ENCODE measurements at regions not wholly inside any gene's neighbourhood (a gene's known extent, or its start where the extent isn't known, plus 50 kb on each side); places are given as distances from the start of the nearest gene placed in this dataset.
"Not testable (repeated sequence)": the region's sequence is repeated elsewhere in the genome, so short reads cannot be mapped to it uniquely, and the experiment has no call there.

GRCh38 chr1:117708323-117709248 lies 102.7 kb downstream of the TENT5C start:
- Histone ChIP-seq H3K4me3 (ENCODE audit: low read length in 2 of 2) (no peak overlapping the region), H3K27me3 (ENCODE audit: control insufficient read depth in 1 of 2, insufficient read depth in 2 of 2, low read length in 2 of 2) (peaks cover 0 to 2% of the 10 kb centered on the region in 2 donors), H3K4me1 (ENCODE audit: control insufficient read depth, insufficient read depth, low read length) (peaks cover 2% of the 10 kb centered on the region), H3K9ac (ENCODE audit: low read length in 2 of 2) (no peak overlapping the region), H3K9me3 (ENCODE audit: control insufficient read depth in 2 of 2, low read length in 2 of 2) (no peaks in the 10 kb centered on the region), H3K27ac (ENCODE audit: low read length) (no peak overlapping the region), H3K36me3 (ENCODE audit: control insufficient read depth in 2 of 2, insufficient read depth in 2 of 2, low read length in 2 of 2) (no peaks in the 10 kb centered on the region)

GRCh38 chr1:117709249-117709691 lies 103.4 kb downstream of the TENT5C start:
- no peak overlapping the region for H3K4me3 ChIP-seq (ENCODE audit: low read length in 2 of 2)
- no peak overlapping the region for H3K9ac ChIP-seq (ENCODE audit: low read length in 2 of 2)
- H3K4me1 ChIP-seq (ENCODE audit: control insufficient read depth, insufficient read depth, low read length) = peaks cover 2% of the 10 kb centered on the region
- H3K36me3 ChIP-seq (ENCODE audit: control insufficient read depth in 2 of 2, insufficient read depth in 2 of 2, low read length in 2 of 2) = no peaks in the 10 kb centered on the region
- no peak overlapping the region for H3K27ac ChIP-seq (ENCODE audit: low read length)
- no peaks in the 10 kb centered on the region for H3K9me3 ChIP-seq (ENCODE audit: control insufficient read depth in 2 of 2, low read length in 2 of 2)
- H3K27me3 ChIP-seq (ENCODE audit: control insufficient read depth in 1 of 2, insufficient read depth in 2 of 2, low read length in 2 of 2) = peaks cover 0 to 2% of the 10 kb centered on the region in 2 donors

- Histone ChIP-seq H3K36me3 (ENCODE audit: control insufficient read depth in 2 of 2, insufficient read depth in 2 of 2, low read length in 2 of 2) (no peaks in the 10 kb centered on the region), H3K4me1 (ENCODE audit: control insufficient read depth, insufficient read depth, low read length) (peaks cover 2% of the 10 kb centered on the region), H3K9ac (ENCODE audit: low read length in 2 of 2) (no peak overlapping the region), H3K27ac (ENCODE audit: low read length) (no peak overlapping the region), H3K4me3 (ENCODE audit: low read length in 2 of 2) (no peak overlapping the region), H3K27me3 (ENCODE audit: control insufficient read depth in 1 of 2, insufficient read depth in 2 of 2, low read length in 2 of 2) (peaks cover 0 to 2% of the 10 kb centered on the region in 2 donors), H3K9me3 (ENCODE audit: control insufficient read depth in 2 of 2, low read length in 2 of 2) (no peaks in the 10 kb centered on the region)
These were observed 104.9 kb downstream of the TENT5C start for GRCh38 chr1:117710710-117711109.

- no peak overlapping the region for H3K27ac ChIP-seq (ENCODE audit: low read length)
- no peak overlapping the region for H3K9ac ChIP-seq (ENCODE audit: low read length in 2 of 2)
- H3K4me3 ChIP-seq (ENCODE audit: low read length in 2 of 2) = no peak overlapping the region
- no peaks in the 10 kb centered on the region for H3K9me3 ChIP-seq (ENCODE audit: control insufficient read depth in 2 of 2, low read length in 2 of 2)
- H3K4me1 ChIP-seq (ENCODE audit: control insufficient read depth, insufficient read depth, low read length) = peaks cover 2% of the 10 kb centered on the region
- no peaks in the 10 kb centered on the region for H3K36me3 ChIP-seq (ENCODE audit: control insufficient read depth in 2 of 2, insufficient read depth in 2 of 2, low read length in 2 of 2)
- peaks cover 0 to 2% of the 10 kb centered on the region in 2 donors for H3K27me3 ChIP-seq (ENCODE audit: control insufficient read depth in 1 of 2, insufficient read depth in 2 of 2, low read length in 2 of 2)
These were observed 106.8 kb downstream of the TENT5C start for GRCh38 chr1:117712621-117713020.

- no peaks in the 10 kb centered on the region for H3K36me3 ChIP-seq (ENCODE audit: control insufficient read depth in 2 of 2, insufficient read depth in 2 of 2, low read length in 2 of 2)
- no peaks in the 10 kb centered on the region for H3K27me3 ChIP-seq (ENCODE audit: control insufficient read depth in 1 of 2, insufficient read depth in 2 of 2, low read length in 2 of 2)
- H3K27ac ChIP-seq (ENCODE audit: low read length) = no peak overlapping the region
- no peaks in the 10 kb centered on the region for H3K9me3 ChIP-seq (ENCODE audit: control insufficient read depth in 2 of 2, low read length in 2 of 2)
- H3K4me1 ChIP-seq (ENCODE audit: control insufficient read depth, insufficient read depth, low read length) = peaks cover 2% of the 10 kb centered on the region
- no peak overlapping the region for H3K9ac ChIP-seq (ENCODE audit: low read length in 2 of 2)
- no peak overlapping the region for H3K4me3 ChIP-seq (ENCODE audit: low read length in 2 of 2)
These were observed 108.7 kb downstream of the TENT5C start for GRCh38 chr1:117714546-117714945.

- not testable (repeated sequence) for H3K27me3 ChIP-seq (ENCODE audit: control insufficient read depth in 1 of 2, insufficient read depth in 2 of 2, low read length in 2 of 2); H3K4me3 ChIP-seq (ENCODE audit: low read length in 2 of 2); H3K9ac ChIP-seq (ENCODE audit: low read length in 2 of 2); H3K27ac ChIP-seq (ENCODE audit: low read length); H3K9me3 ChIP-seq (ENCODE audit: control insufficient read depth in 2 of 2, low read length in 2 of 2); H3K4me1 ChIP-seq (ENCODE audit: control insufficient read depth, insufficient read depth, low read length); H3K36me3 ChIP-seq (ENCODE audit: control insufficient read depth in 2 of 2, insufficient read depth in 2 of 2, low read length in 2 of 2)
These were observed 110.2 kb downstream of the TENT5C start for GRCh38 chr1:117716030-117716429.

GRCh38 chr1:117717980-117718379 lies 112.1 kb downstream of the TENT5C start:
- H3K4me3 ChIP-seq (ENCODE audit: low read length in 2 of 2); H3K27ac ChIP-seq (ENCODE audit: low read length); H3K9ac ChIP-seq (ENCODE audit: low read length in 2 of 2); H3K27me3 ChIP-seq (ENCODE audit: control insufficient read depth in 1 of 2, insufficient read depth in 2 of 2, low read length in 2 of 2); H3K4me1 ChIP-seq (ENCODE audit: control insufficient read depth, insufficient read depth, low read length); H3K36me3 ChIP-seq (ENCODE audit: control insufficient read depth in 2 of 2, insufficient read depth in 2 of 2, low read length in 2 of 2); H3K9me3 ChIP-seq (ENCODE audit: control insufficient read depth in 2 of 2, low read length in 2 of 2): not testable (repeated sequence)

GRCh38 chr1:117718596-117718995 lies 112.7 kb downstream of the TENT5C start:
- H3K36me3 ChIP-seq (ENCODE audit: control insufficient read depth in 2 of 2, insufficient read depth in 2 of 2, low read length in 2 of 2); H3K4me3 ChIP-seq (ENCODE audit: low read length in 2 of 2); H3K27ac ChIP-seq (ENCODE audit: low read length); H3K4me1 ChIP-seq (ENCODE audit: control insufficient read depth, insufficient read depth, low read length); H3K9me3 ChIP-seq (ENCODE audit: control insufficient read depth in 2 of 2, low read length in 2 of 2); H3K27me3 ChIP-seq (ENCODE audit: control insufficient read depth in 1 of 2, insufficient read depth in 2 of 2, low read length in 2 of 2); H3K9ac ChIP-seq (ENCODE audit: low read length in 2 of 2): not testable (repeated sequence)

GRCh38 chr1:117719004-117719403 lies 113.2 kb downstream of the TENT5C start:
- Histone ChIP-seq H3K36me3 (ENCODE audit: control insufficient read depth in 2 of 2, insufficient read depth in 2 of 2, low read length in 2 of 2) (no peaks in the 10 kb centered on the region), H3K27me3 (ENCODE audit: control insufficient read depth in 1 of 2, insufficient read depth in 2 of 2, low read length in 2 of 2) (no peaks in the 10 kb centered on the region), H3K4me3 (ENCODE audit: low read length in 2 of 2) (no peak overlapping the region), H3K27ac (ENCODE audit: low read length) (no peak overlapping the region), H3K9ac (ENCODE audit: low read length in 2 of 2) (no peak overlapping the region), H3K9me3 (ENCODE audit: control insufficient read depth in 2 of 2, low read length in 2 of 2) (peaks cover 0 to 5% of the 10 kb centered on the region in 2 donors), H3K4me1 (ENCODE audit: control insufficient read depth, insufficient read depth, low read length) (no peaks in the 10 kb centered on the region)

GRCh38 chr1:117732065-117732797 lies 126.4 kb downstream of the TENT5C start:
- Histone ChIP-seq H3K36me3 (ENCODE audit: control insufficient read depth in 2 of 2, insufficient read depth in 2 of 2, low read length in 2 of 2) (no peaks in the 10 kb centered on the region), H3K27me3 (ENCODE audit: control insufficient read depth in 1 of 2, insufficient read depth in 2 of 2, low read length in 2 of 2) (no peaks in the 10 kb centered on the region), H3K9me3 (ENCODE audit: control insufficient read depth in 2 of 2, low read length in 2 of 2) (no peaks in the 10 kb centered on the region), H3K9ac (ENCODE audit: low read length in 2 of 2) (no peak overlapping the region), H3K4me1 (ENCODE audit: control insufficient read depth, insufficient read depth, low read length) (no peaks in the 10 kb centered on the region), H3K27ac (ENCODE audit: low read length) (no peak overlapping the region), H3K4me3 (ENCODE audit: low read length in 2 of 2) (no peak overlapping the region)

GRCh38 chr1:117732956-117733355 lies 127.1 kb downstream of the TENT5C start:
- Histone ChIP-seq H3K9ac (ENCODE audit: low read length in 2 of 2) (no peak overlapping the region), H3K27ac (ENCODE audit: low read length) (no peak overlapping the region), H3K4me3 (ENCODE audit: low read length in 2 of 2) (no peak overlapping the region), H3K27me3 (ENCODE audit: control insufficient read depth in 1 of 2, insufficient read depth in 2 of 2, low read length in 2 of 2) (no peaks in the 10 kb centered on the region), H3K36me3 (ENCODE audit: control insufficient read depth in 2 of 2, insufficient read depth in 2 of 2, low read length in 2 of 2) (no peaks in the 10 kb centered on the region), H3K9me3 (ENCODE audit: control insufficient read depth in 2 of 2, low read length in 2 of 2) (no peaks in the 10 kb centered on the region), H3K4me1 (ENCODE audit: control insufficient read depth, insufficient read depth, low read length) (no peaks in the 10 kb centered on the region)
